NCI-H69 (cell line): ENCODE measurements at regions not wholly inside any gene's neighbourhood (a gene's known extent, or its start where the extent isn't known, plus 50 kb on each side); places are given as distances from the start of the nearest gene placed in this dataset.
"Not testable (repeated sequence)": the region's sequence is repeated elsewhere in the genome, so short reads cannot be mapped to it uniquely, and the experiment has no call there.

Experiments used
- DNase-seq: peaks from one replicate; lab custom pipeline; 2025; lab: John Stamatoyannopoulos, UW

DNA sequence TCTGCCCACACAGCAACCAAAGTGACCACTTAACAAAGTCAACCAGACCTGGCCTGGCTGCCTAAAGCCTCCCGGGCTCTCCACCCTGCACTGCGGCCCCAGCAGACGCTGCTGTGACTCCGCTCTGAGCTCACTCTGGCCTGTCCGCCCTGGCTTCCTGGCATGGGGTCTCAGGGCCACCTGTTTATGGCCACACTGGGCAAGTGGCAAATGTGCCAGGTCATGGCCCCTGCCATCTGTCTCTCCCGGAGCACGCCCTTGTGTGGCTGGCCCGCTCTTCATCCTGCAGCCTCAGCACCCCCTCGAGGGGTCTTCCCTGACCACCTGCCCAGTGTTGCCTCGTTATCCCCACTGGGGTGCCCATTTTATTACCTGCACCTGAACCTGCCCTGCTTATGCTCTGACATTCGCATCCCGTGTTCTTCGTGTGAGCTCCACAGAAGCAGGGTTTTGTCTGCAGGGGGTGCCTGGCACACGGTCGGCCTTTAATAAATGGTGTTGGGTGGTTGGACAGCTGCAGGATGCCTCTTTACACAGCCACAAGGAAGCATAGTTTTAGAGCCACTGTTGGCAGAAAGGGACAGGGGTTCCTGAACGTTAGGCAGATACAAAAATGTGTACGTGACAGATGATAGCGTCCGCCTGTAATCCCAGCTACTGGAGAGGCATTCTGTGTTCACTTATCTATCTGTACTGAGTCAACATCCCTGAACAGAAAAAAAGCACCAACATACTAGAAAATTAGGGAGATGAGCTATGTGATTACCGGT, 785.6 kb downstream of the TBC1D22A start:
- no peak for DNase-seq

- no peak for DNase-seq
Measured at GRCh38 chr22:47547239-47547661, 784.8 kb downstream of the TBC1D22A start.

DNA sequence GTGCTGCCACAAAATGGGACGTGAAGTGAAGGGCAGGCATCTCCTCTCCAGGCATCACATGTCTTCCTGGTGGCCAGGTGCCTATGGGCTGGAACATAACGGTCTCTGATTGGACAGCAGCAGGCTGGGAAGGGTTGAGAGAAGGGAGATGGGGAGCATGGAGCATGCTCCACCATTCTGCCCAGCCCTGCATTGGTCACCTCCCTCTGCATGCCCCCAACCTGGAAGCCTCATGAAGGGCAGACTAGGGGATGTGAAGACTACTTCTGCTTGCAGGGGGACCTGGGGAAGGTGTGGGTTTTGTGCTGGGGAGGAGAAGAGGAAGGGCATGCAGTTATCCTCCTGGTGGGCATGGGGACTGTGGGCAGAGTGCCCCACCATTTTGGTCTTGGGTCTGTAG, 782.2 kb downstream of the TBC1D22A start:
- DNase-seq, result no peak

DNA sequence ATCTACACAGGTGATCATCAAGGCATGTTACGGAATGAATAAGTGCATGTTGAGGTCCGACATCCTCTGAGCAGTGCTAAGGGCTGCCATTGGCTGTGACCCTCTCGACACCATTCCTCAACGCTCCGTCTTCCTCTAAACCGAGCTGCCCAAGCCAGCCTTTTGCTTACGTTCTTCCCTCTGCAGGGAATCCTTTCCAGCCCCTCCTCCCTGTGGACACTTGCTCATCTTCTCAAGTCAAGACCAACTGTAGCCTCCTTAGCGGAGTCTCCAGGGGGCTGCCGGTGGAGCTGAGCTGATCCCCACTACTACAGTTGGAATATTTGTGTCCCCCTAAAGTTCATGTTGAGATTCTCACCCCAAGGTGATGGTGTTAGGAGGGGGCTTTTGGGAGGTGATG, 781.0 kb downstream of the TBC1D22A start:
- no peak for DNase-seq

GRCh38 chr22:47540011-47540410, 777.6 kb downstream of the TBC1D22A start:
- DNase-seq, result no peak

- no peak for DNase-seq
Measured at GRCh38 chr22:47539374-47539773, 776.9 kb downstream of the TBC1D22A start.

DNA sequence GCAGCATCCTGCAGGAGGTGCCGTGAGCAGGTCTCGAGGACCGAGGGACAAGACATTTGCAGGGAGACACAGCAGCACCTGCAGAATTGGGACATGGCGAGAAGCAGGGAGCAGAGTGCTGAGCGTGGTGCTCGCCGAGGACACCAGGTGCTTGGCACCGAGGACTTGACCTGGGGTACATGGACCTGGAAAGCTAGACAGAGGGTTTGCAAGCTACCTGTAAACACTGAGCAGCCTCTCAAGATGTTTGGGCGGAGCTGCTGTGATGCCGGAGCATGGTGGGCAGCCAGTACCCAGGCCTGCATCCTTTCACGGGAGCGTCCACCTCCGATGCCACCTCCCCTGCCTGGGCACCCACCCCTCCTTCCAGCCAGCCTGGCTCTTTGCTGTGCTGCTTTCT, 773.2 kb downstream of the TBC1D22A start:
- no peak for DNase-seq

DNA sequence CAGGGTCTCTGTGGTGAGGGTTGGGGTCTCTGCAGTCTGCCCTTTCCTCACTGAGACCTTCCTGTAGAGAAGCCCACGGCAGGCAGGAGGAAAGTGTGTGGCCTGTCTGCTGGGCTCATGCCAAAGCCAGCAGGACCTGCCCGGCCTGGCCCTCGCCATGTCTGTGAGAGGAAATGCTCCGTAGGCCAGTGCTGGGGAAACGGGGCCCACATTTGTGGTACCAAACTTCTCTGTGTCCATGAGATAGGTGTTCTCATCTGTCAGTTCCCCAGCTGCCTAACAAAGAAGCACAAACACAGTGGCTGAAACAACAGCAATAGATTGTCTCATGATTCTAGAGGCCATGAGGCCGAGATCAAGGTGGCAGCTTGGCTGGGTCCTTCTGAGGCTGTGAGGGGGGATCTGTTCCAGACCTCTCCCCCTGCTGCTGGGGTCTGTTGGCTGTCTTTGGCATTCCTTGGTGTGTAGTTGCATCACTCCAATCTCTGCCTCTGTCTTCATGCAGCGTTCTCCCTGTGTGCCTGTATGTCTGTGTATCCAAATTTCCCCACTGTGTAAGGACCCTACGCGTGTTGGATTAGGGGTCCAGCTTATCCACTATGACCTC, 772.5 kb downstream of the TBC1D22A start:
- DNase-seq, result no peak

DNA sequence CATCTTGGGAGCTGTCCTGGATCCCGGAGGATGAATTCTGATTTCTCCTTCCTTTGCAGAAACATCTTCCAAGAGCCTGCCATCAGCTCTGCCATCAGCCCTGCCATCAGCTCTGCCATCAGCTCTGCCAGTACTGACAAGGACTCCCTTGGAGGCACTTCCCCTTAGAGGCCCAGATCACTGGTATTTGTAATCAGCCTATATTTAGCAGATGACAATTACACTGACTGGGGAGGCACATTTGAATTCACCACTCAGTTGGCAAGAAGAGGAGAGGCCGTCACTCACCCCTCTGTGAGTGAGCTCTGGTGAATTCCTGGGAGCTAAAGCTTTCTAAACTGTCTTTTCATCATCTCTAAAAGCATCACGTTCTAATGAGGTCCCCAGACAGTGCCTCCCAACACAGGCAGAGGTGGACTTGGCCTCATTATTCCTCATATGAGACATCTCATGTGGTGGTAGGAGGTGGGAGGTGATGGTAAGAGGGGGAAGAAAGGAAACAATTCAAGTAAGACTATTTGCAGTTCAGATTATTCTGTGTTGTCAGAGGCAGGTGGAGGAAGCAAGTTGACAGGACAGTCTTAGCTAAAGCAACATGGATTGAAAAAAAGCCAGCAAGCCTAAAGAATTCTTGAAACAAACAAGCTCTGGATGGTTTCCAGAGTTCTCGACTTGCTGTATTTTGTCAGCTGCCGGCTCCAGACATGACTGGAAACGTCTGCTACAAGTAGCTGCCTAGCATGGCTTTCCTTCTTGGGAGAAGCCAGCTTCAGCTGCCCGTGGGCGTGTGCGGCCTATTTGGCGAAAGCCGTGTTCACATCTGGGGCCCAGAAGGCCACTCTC, 771.7 kb downstream of the TBC1D22A start:
- DNase-seq, result no peak

- DNase-seq, result no peak
Measured at GRCh38 chr22:47517062-47517461, 754.6 kb downstream of the TBC1D22A start.

DNA sequence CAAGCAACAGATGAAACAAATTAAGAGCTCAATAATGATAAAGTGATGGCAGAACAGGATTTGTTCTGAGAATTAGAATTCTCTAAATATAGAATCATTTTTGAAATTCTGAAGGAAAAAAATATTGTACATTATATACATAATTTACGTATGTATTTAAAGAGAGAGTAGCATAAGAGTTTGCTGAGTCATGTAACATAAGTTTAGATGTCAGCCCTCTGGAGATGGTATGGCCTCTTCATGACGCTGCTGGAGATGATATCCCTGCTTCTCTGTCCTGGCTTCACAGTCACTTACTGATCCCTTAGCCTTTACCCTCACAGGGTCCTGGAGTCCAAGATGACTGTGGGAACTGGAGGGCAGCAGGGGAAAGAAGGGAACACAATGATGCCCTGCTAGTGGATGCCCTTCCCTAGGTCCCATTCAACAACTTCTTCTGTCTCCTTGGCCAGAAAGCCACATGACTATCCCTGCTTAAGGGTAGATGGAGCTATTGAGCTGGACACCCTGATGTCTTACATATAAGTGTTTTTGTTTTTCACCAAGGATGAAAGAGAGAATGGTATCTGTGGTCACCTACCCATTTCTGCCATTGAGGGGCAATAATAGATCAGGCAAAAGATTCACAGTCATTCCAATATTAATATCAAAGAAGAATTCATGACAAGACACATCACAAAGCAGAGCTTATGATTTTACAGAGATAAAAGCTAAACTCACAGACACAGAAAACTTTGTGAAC, 753.1 kb downstream of the TBC1D22A start:
- peak; percentile 12 for DNase-seq

GRCh38 chr22:47512617-47513016, 750.2 kb downstream of the TBC1D22A start:
- no peak for DNase-seq

GRCh38 chr22:47504962-47505361, 742.5 kb downstream of the TBC1D22A start:
- DNase-seq, result no peak

- DNase-seq, result no peak
Measured at GRCh38 chr22:47498969-47499495, 736.6 kb downstream of the TBC1D22A start.

GRCh38 chr22:47497666-47498065, 735.2 kb downstream of the TBC1D22A start:
- no peak for DNase-seq

- DNase-seq, result no peak
Measured at GRCh38 chr22:47495110-47495509, 732.7 kb downstream of the TBC1D22A start.

DNA sequence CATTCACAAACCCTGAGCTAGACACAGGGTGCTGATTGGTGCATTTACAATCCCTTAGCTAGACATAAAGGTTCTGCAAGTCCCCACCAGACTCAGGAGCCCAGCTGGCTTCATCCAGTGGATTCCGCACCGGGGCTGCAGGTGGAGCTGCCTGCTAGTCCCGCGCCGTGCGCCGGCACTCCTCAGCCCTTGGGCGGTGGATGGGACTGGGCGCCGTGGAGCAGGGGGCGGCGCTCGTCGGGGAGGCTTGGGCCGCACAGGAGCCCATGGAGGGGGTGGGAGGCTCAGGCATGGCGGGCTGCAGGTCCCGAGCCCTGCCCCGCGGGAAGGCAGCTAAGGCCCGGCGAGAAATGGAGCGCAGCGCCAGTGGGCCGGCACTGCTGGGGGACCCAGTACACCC, 725.7 kb downstream of the TBC1D22A start:
- not testable (repeated sequence) for DNase-seq

- DNase-seq, result no peak
Measured at GRCh38 chr22:47486569-47487312, 724.3 kb downstream of the TBC1D22A start.

DNA sequence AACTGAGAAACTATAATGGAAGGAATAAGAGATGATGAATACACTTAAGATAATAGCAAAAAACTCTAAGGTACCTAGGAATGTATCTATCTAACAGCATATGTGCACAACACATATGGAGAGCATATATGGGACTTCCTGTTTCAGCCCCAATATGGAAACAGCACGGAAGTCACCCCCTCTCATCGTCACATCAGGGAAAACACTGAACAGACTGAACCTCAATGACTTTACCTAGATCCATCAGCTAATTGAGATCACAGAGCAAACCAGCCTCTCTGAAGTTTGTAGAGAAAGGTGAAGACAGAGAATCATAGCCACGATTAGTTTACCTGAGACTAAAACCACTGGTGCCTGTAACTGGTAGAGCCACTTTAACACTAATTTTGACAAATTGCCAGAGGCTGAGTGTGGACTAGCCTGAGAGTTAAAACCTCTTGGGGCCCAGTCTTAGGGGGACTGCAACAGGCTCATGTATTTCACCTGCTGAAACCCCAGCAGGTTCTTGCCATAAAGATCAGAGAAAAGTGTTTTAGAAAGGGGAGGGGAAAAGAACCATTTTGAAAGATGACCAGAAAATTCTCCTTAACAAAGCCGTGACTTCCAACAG, 722.6 kb downstream of the TBC1D22A start:
- no peak for DNase-seq

GRCh38 chr22:47476231-47476630, 713.8 kb downstream of the TBC1D22A start:
- DNase-seq, result no peak

DNA sequence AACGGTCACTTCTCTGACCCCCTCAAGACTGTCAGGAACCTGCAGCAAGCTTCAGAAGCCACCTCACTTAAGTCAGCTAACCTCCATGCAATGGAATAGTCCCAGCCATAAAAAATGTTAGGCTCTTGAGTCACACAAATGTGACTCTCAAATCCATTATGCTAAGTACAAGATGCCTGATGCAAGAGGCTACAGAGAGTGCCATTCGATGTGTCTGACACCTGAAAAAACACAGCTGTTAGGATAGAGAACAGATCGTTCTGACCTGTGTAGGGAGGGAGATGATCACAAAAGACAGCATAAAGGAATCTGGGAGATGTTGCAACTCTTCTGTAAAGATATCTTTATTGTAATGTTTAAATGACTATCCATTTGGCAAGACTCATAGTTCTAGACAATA, 712.4 kb downstream of the TBC1D22A start:
- DNase-seq, result no peak
